ENCODE measurements at regions not wholly inside any gene's neighbourhood (a gene's known extent, or its start where the extent isn't known, plus 50 kb on each side); places are given as distances from the start of the nearest gene placed in this dataset.

DNA sequence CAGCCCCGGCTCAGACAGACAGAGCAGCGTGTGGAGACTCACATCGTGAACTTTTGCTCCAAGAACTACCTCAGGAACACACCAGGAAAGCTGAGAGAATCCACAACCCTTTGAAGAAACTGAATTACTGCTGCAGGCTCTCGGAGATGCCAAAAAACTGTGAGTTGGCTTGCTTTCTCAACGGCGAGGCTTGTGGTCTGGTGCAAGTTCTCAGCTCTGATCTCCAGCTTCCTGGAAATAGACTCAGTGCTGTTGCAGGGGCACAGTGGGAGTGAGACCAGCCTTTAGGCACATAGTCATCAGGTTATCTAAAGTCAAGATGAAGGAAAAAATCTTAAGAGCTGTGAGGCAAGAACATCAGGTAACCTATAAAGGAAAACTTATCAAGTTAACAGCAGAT, 273.7 kb upstream of the LRATD1 start (continued):
- TF ChIP-seq, protein P1, sequence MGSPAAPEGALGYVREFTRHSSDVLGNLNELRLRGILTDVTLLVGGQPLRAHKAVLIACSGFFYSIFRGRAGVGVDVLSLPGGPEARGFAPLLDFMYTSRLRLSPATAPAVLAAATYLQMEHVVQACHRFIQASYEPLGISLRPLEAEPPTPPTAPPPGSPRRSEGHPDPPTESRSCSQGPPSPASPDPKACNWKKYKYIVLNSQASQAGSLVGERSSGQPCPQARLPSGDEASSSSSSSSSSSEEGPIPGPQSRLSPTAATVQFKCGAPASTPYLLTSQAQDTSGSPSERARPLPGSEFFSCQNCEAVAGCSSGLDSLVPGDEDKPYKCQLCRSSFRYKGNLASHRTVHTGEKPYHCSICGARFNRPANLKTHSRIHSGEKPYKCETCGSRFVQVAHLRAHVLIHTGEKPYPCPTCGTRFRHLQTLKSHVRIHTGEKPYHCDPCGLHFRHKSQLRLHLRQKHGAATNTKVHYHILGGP (tag by site-specific recombination; IDR thresholded peaks at IDR 0.05) = no peak
- no peak for TF ChIP-seq HOXD13 (CRISPR knock-in tag; IDR thresholded peaks at IDR 0.05; ENCODE audit: borderline replicate concordance)
- TF ChIP-seq ZNF341 (tag by site-specific recombination; IDR thresholded peaks at IDR 0.05; ENCODE audit: low read depth) = no peak
- no peak for TF ChIP-seq ZNF133 (tag by site-specific recombination; IDR thresholded peaks at IDR 0.05)
- TF ChIP-seq ZNF394 (tag by site-specific recombination; IDR thresholded peaks at IDR 0.05; ENCODE audit: borderline replicate concordance) = no peak
- TF ChIP-seq SALL2 (tag by site-specific recombination; IDR thresholded peaks at IDR 0.05; ENCODE audit: borderline replicate concordance) = no peak

DNA sequence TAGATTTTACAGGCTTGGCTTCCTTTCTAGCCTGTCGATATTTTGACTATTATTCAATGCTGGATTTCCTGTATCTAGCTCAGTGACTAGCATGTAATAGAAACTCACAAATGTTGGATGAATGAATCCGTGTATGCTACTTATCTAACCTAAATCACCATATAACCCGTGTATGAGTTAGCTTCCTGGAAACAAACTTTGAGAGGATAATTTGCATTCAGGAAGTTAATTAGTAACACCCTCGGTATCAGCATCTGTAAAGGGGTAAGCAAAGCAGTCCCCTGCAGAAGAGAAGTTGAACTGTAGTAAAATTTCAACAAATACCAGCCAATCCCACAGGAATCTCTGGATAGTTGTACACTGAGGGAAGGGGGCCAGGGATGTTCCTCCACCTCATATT, 269.4 kb upstream of the LRATD1 start:
- ChIA-PET CTCF (interaction anchor here (0.6 kb wide), 1 partner anchor 1678 kb away, joined by 4 read pairs; no protein-coding TSS in a partner anchor), POLR2A (no interaction called here)
- H3K4me1 ChIP-seq (ENCODE audit: control insufficient read depth, insufficient read depth, low read length) = no peaks in the 10 kb centered on the region
- TF ChIP-seq ZNF48 (tag by site-specific recombination; IDR thresholded peaks at IDR 0.05) (no peak), FEZF1 (tag by site-specific recombination; IDR thresholded peaks at IDR 0.05) (no peak), ZNF202 (tag by site-specific recombination; IDR thresholded peaks at IDR 0.05; ENCODE audit: borderline replicate concordance) (no peak), TCF7L2 (IDR thresholded peaks at IDR 0.05; ENCODE audit: borderline replicate concordance, low read depth, low read length) (no peak), ZFHX2 (tag by site-specific recombination; conservative IDR thresholded peaks at IDR 0.05) (no peak), ZBTB21 (tag by site-specific recombination; IDR thresholded peaks at IDR 0.05) (no peak), ZNF280D (tag by site-specific recombination; IDR thresholded peaks at IDR 0.05) (no peak), ZBTB17 (tag by site-specific recombination; IDR thresholded peaks at IDR 0.05) (no peak), GLI2 (tag by site-specific recombination; IDR thresholded peaks at IDR 0.05; ENCODE audit: borderline replicate concordance, low read depth) (no peak), MYNN (tag by site-specific recombination; IDR thresholded peaks at IDR 0.05; ENCODE audit: borderline replicate concordance) (no peak)
- TF ChIP-seq, protein P2, sequence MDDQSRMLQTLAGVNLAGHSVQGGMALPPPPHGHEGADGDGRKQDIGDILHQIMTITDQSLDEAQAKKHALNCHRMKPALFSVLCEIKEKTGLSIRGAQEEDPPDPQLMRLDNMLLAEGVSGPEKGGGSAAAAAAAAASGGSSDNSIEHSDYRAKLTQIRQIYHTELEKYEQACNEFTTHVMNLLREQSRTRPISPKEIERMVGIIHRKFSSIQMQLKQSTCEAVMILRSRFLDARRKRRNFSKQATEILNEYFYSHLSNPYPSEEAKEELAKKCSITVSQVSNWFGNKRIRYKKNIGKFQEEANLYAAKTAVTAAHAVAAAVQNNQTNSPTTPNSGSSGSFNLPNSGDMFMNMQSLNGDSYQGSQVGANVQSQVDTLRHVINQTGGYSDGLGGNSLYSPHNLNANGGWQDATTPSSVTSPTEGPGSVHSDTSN (CRISPR knock-in tag; IDR thresholded peaks at IDR 0.05) = no peak
- no peak overlapping the region for H3K4me3 ChIP-seq (ENCODE audit: low read depth, low read length)
- H3K9me3 ChIP-seq (ENCODE audit: control insufficient read depth, insufficient read depth, low read depth, low read length) = no peaks in the 10 kb centered on the region
- H3K27ac ChIP-seq (ENCODE audit: extremely low read depth, low read depth, low read length) = no peak overlapping the region
- no peaks in the 10 kb centered on the region for H3K36me3 ChIP-seq (ENCODE audit: control insufficient read depth in 2 of 2, insufficient read depth in 1 of 2, low read length in 2 of 2)

GRCh38 chr2:14363976-14364375, 268.5 kb upstream of the LRATD1 start:
- H3K9me3 ChIP-seq (ENCODE audit: control insufficient read depth, insufficient read depth, low read depth, low read length) = no peaks in the 10 kb centered on the region
- H3K27ac ChIP-seq (ENCODE audit: extremely low read depth, low read depth, low read length) = no peak overlapping the region
- H3K4me1 ChIP-seq (ENCODE audit: control insufficient read depth, insufficient read depth, low read length) = no peaks in the 10 kb centered on the region
- H3K4me3 ChIP-seq (ENCODE audit: low read depth, low read length) = no peak overlapping the region
- H3K36me3 ChIP-seq (ENCODE audit: control insufficient read depth in 2 of 2, insufficient read depth in 1 of 2, low read length in 2 of 2) = no peaks in the 10 kb centered on the region
- ChIA-PET POLR2A (no interaction called here), CTCF (no interaction called here)
- no peak for TF ChIP-seq GLI4 (tag by site-specific recombination; IDR thresholded peaks at IDR 0.05)
- TF ChIP-seq ZNF785 (tag by site-specific recombination; IDR thresholded peaks at IDR 0.05) = no peak
- TF ChIP-seq, protein P3, sequence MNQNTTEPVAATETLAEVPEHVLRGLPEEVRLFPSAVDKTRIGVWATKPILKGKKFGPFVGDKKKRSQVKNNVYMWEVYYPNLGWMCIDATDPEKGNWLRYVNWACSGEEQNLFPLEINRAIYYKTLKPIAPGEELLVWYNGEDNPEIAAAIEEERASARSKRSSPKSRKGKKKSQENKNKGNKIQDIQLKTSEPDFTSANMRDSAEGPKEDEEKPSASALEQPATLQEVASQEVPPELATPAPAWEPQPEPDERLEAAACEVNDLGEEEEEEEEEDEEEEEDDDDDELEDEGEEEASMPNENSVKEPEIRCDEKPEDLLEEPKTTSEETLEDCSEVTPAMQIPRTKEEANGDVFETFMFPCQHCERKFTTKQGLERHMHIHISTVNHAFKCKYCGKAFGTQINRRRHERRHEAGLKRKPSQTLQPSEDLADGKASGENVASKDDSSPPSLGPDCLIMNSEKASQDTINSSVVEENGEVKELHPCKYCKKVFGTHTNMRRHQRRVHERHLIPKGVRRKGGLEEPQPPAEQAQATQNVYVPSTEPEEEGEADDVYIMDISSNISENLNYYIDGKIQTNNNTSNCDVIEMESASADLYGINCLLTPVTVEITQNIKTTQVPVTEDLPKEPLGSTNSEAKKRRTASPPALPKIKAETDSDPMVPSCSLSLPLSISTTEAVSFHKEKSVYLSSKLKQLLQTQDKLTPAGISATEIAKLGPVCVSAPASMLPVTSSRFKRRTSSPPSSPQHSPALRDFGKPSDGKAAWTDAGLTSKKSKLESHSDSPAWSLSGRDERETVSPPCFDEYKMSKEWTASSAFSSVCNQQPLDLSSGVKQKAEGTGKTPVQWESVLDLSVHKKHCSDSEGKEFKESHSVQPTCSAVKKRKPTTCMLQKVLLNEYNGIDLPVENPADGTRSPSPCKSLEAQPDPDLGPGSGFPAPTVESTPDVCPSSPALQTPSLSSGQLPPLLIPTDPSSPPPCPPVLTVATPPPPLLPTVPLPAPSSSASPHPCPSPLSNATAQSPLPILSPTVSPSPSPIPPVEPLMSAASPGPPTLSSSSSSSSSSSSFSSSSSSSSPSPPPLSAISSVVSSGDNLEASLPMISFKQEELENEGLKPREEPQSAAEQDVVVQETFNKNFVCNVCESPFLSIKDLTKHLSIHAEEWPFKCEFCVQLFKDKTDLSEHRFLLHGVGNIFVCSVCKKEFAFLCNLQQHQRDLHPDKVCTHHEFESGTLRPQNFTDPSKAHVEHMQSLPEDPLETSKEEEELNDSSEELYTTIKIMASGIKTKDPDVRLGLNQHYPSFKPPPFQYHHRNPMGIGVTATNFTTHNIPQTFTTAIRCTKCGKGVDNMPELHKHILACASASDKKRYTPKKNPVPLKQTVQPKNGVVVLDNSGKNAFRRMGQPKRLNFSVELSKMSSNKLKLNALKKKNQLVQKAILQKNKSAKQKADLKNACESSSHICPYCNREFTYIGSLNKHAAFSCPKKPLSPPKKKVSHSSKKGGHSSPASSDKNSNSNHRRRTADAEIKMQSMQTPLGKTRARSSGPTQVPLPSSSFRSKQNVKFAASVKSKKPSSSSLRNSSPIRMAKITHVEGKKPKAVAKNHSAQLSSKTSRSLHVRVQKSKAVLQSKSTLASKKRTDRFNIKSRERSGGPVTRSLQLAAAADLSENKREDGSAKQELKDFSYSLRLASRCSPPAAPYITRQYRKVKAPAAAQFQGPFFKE (tag by site-specific recombination; IDR thresholded peaks at IDR 0.05; ENCODE audit: borderline replicate concordance) = no peak
